Glomerular visceral epithelial cell (primary cell): ENCODE measurements at regions not wholly inside any gene's neighbourhood (a gene's known extent, or its start where the extent isn't known, plus 50 kb on each side); places are given as distances from the start of the nearest gene placed in this dataset.
"Not testable (repeated sequence)": the region's sequence is repeated elsewhere in the genome, so short reads cannot be mapped to it uniquely, and the experiment has no call there.

Experiments
- DNase-seq: peaks from one replicate; pipeline ENCODE4 v3.0.0-alpha.2; 2016; ENCODE audit errors: extremely low spot score

DNA sequence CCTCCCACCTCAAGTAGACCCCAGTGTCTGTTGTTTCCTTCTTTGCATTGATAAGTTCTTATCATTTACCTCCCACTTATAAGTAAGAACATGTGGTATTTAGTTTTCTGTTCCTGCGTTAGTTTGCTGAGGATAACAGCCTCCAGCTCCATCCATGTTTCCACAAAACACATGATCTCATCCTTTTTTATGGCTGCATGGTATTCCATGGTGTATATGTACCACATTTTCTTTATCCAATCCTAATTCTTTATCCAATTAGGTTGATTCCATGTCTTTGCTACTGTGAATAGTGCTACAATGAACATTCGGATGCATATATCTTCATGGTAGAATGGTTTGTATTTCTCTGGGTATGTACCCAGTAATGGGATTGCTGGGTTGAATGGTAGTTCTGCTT is 102.5 kb upstream of the UGP2 start:
- not testable (repeated sequence) for DNase-seq

DNA sequence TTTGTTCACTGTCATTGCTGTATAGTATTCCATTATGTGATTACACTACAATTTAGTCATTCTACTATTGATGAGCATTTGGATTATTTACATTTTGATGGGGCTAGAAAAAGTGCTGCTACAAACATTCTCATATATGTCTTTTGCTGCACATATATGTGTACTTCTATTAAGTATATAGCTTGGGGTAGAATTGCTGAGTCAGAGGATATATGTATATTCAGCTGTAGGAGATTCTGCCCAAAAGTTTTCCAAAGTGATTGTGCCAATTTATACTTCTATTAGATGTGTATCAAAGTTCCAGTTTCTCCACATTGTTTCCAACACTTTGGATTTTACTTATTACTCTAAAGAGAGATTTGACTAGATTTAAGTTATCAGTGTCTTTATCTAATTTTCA is 101.7 kb upstream of the UGP2 start:
- no peak for DNase-seq

DNA sequence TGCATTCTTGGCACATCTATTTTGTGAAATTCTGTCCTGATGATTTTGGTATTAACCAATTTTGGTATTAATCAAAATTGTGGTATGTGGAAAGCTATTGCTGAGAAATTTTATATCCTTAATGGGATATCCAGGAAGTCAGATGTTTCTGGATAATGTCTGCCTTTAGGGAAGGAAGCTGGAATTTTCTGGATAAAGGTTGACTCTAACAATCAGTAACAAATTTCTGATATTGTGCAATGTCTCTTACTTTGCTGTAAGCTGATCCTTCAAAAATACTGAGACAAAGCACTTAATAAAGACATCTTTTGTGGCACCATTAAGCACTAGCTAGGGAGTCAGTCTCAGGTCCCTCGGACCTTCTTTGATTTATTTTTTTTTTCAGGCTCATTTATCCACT is 100.8 kb upstream of the UGP2 start:
- no peak for DNase-seq

- DNase-seq = peak; percentile 13
Measured at GRCh38 chr2:63741884-63742579, 99.7 kb upstream of the UGP2 start.

DNA sequence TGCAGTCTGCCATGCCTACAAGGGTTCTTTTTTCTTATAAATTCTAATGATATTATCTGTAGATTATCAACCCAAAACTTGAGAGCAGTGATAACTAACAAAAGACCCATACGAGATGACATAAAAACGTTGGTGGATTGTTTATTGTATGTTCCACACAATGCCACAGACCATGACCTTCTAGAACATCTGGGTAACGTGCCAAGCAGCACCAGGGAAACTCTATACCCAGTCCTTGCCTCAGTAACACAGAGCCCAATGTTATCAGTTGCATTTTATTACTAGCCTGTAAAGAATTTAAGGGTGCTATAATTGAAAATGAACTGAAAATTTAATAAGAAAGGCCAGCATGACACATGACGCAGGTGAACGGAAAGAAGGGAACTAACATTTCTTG is 99.1 kb upstream of the UGP2 start:
- DNase-seq = no peak

DNA sequence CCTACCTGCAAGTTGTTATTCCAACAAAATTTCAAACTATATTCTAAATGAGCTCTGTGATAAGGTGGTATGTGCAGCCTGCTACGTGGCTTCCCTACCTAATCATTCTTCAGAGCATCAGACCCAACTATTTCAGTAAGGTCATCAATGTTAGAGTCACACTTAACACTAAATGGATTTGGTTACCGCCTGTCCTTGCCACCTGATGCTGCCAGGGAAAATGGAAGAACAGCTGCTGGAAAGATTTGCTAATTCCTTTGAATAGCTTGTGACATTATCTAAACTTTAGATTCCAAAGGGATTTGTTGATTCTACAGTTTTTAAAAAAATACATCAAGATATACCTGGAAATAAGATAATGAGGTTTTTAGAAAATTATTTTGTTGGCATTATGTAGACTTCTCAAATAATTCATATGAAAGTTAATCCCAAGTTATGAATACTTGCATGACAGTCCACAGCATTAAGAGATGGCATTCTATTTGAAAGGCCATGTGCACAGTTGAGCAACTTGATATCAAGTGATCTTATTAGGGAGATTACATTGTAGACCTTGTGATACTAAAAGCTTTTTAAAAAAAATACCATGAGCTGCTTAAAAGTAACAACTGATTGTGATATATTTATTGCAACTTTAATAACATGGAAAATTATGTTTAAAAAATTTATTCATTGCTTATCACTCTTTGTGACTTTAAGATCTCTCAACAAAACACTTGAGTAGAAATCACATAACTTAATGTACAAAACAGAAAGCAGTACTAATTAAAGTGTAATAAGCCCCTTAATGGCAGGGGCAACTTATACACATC is 98.3 kb upstream of the UGP2 start:
- no peak for DNase-seq

DNA sequence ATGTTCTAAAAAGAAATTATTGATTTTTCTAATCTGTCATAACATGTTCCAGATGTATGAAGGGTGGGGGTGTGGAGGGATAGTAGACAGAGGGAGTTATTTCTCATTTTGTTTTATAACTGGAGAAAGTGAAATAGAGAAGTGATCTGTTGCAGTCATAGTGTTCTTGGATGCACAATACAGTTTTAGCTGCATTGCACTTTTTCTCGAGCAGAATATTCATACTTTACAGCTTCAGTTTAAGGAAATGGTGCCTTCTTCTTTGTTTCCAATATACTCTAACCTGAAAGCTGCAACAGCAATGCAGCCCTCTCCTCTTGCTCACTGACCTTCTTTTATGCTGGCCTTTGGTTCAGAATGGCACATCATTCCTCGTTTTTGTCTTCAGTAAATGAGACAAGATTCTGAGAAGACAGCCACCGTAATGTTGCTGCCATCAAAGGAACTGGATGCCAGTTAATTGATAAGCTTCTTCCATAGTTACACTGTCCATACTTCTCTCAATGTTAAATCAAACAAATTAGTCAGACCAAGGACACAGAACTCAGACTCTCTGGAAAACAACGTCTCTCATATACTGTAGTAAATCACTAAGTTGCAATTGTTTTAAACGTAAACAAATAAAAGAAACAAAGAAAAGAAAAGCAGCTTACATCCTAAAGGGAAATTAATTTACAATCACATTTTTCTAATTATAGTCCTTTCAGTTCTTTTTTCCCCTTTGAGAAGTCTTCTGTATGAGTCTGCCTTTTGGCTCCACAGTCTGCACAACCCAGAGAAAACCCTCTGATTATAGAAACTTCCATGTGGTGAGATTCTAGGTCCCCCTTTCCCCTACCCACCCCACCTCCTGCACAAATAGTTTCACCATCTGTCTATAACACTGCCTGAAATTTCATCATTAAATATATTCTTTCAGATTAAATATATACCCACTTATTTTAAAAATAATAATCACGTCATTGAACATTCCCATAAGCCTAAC is 97.4 kb upstream of the UGP2 start:
- DNase-seq = no peak

- DNase-seq = not testable (repeated sequence)
Measured at GRCh38 chr2:63746548-63746947, 95.1 kb upstream of the UGP2 start.

GRCh38 chr2:63751901-63752300 is 89.8 kb upstream of the UGP2 start:
- no peak for DNase-seq

GRCh38 chr2:63755216-63755615 is 86.5 kb upstream of the UGP2 start:
- DNase-seq = no peak

- DNase-seq = no peak
Measured at GRCh38 chr2:63755965-63756364, 85.7 kb upstream of the UGP2 start.

GRCh38 chr2:63763391-63763941 is 78.2 kb upstream of the UGP2 start:
- DNase-seq = no peak

- DNase-seq = no peak
Measured at GRCh38 chr2:63764630-63765029, 77.1 kb upstream of the UGP2 start.

- DNase-seq = no peak
Measured at GRCh38 chr2:63765117-63765516, 76.6 kb upstream of the UGP2 start.

DNA sequence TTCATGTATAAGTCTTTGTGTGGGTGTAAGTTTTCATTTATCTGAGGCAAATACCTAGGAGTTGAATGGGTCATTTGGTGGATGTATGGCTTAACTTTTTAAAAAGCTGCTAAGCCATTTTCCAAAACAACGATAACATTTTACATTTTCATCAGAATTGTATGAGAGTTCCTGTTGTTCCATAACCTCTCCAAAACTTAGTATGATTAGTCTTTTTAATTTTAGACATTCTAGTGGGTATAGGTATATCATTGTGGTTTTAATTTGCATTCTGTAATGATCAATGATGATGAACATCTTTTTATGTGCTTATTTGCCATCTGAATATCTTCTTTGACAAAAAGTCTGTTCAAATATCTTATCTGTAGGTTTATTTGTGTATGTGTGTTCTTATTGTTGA is 74.4 kb upstream of the UGP2 start:
- no peak for DNase-seq

GRCh38 chr2:63768051-63768450 is 73.6 kb upstream of the UGP2 start:
- DNase-seq = no peak

DNA sequence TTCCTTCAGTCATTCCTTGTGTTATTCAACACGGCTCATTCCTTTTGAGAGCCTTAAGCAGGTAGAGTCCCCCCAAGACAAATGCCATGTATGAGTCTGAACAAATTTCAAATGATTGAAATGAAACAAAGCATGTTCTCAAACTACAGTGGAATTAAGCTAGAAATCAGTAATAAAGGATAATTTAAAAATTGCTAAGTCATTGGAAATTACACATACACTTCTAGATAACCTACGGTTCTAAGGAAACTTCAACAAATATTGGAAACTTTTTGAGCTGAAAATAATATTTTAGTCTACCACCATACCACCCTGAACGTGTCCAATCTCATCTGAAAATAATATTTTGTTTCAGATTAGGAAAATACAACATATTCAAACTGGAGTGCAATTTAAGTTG is 71.8 kb upstream of the UGP2 start:
- DNase-seq = no peak

GRCh38 chr2:63772061-63772460 is 69.6 kb upstream of the UGP2 start:
- no peak for DNase-seq

GRCh38 chr2:63775191-63775590 is 66.5 kb upstream of the UGP2 start:
- DNase-seq = no peak

DNA sequence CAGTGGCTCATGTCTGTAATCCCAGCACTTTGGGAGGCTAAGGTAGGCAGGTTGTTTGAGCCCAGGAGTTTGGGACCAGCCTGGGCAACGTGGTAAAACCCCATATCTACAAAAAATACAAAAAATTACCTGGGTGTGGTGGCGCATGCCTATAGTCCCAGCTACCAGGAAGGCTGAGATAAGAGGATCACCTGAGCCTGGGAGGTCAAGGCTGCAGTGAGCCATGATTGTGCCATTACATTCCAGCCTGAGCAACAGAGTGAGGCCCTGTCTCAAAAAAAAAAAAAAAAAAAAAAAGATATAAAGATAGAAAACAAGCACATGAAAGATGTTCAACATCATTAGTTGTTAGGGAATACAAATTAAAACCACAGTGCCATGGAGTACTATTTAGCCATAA is 65.3 kb upstream of the UGP2 start:
- DNase-seq = no peak

DNA sequence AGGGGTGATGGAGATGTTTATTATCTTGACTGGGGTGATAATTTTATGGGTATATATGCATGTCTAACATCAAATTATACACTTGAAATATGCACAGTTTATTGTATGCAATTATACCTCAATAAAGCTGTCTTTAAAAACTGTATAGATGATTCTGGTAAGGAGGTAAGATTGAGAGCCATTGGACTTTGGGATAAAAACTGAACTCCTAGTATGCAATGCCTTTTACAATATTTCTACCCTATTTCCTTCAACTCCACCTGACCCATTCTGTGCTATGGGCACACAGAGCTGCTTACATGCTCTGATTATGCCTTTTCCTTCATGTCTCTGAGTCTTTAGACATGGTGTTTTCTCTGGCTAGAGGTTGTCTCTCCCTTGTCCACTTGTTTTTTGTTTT is 63.9 kb upstream of the UGP2 start:
- no peak for DNase-seq

DNA sequence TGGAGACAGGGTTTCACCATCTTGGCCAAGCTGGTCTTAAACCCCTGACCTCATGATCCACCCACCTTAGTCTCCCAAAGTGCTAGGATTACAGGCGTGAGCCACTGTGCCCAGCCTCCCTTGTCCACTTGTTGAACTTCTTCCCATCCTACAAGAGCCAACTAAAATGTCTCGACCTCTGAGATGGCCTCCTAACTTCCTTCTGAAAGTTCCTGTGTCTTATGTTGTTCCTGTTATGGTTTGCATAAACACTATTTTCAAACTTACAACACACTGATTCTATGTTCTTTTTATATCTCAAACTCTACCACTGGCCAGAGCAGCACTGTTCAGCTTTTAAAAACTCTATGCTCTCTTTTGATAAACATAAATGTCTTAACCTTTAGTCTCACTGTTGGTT is 63.3 kb upstream of the UGP2 start:
- DNase-seq = no peak
